ENCODE measurements at regions not wholly inside any gene's neighbourhood (a gene's known extent, or its start where the extent isn't known, plus 50 kb on each side); places are given as distances from the start of the nearest gene placed in this dataset.
"Not testable (repeated sequence)": the region's sequence is repeated elsewhere in the genome, so short reads cannot be mapped to it uniquely, and the experiment has no call there.

DNA sequence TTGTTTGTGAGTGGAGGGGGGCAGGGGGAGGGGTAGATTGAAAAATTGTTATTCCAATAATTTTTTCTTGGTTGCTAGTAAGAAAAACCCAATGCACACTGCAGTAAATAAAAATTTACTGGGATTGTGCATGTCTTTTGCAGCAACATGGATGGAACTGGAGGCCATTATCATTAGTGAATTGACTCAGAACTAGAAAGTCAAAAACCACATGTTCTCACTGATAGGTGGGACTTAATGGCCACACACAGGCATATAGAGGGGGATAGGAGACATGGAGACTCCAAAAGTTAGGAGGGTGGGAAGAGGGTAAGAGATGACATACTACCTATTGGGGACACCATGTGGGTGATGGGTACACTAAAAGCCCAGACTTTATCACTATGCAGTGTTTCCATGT lies 67.2 kb downstream of the BUB3 start:
- DNase-seq: no peak

DNA sequence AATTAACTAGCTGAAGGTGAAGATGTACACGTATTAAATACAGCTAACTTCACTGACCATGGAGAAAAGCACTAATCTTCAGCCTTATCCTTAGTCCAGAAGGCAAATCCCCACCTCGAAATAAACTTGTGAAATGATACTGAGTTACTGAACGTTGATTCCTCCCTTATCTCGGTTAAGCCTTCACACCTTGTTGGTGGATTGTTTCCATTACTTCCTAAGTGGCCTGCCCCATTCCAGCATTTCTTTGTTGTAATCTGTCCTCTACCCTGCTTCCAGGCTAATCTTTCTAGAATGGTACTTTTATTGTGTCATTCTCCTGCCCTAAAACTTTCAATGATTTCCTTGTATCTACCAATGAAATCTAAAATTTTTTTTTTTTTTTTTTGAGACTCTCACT lies 68.6 kb downstream of the BUB3 start:
- no peak for DNase-seq

DNA sequence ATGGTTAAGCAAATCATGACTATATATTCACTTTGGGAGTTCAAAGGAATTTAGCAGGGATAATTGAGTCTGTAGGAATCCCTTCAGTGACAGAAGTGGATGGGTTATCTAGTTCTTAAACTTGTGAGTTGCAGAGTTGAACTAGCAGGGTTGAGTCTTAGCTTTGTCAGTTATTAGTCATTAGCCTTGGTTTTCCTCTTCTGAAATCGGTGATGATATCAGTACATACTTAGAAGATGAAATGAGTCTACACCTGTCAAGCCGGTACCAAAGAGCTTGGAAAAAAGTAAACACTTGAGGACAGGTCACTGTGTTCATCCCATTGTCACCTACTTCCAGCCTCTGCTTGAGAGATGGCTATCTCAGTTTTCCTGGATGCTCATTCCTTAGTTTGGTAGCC lies 73.5 kb downstream of the BUB3 start:
- no peak for DNase-seq

DNA sequence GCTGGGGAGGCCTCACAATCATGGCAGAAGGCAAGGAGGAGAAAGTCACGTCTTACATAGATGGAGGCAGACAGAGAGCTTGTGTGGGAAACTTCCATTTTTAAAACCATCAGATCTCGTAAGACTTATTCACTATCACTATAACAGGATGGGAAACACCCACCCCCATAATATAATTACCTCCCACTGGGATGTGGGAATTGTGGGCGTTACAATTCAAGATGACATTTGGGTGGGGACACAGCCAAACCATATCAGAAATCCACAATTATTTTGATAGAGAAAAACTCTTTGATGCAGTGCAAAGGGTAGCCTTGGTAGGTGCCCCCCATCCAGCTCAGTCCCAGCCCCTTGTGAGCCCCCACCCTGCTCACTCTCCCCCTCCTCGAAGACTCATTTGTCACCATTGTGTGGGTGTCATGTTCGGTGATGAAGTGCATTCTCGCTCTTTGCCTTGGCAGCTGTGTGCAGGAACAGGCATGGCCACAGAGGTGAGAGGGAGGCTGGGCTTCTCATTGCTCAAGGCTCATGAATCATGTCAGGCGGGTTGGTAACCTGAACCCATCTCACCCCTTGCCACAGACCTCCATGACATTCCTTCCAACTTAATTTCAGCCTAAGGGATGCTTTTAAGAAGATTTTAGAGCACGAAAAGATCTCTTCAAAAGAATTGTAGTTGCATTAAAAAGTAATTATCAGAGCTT lies 75.9 kb downstream of the BUB3 start:
- DNase-seq: no peak

DNA sequence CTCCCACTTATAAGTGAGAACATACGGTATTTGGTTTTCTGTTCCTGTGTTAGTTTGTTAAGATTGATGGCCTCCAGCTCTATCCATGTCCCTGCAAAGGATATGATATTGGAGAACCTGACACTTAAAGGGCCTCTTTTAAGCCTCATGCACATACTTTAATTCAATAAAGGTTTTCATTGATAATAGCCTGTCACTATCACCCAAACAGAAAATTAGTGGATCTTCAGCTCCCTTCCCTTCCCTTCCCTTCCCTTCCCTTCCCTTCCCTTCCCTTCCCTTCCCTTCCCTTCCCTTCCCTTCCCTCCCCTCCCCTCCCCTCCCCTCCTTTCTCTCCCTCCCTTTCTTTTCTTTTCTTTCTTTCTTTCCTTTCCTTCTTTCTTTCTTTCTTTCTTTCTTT lies 78.7 kb downstream of the BUB3 start:
- not testable (repeated sequence) for DNase-seq

DNA sequence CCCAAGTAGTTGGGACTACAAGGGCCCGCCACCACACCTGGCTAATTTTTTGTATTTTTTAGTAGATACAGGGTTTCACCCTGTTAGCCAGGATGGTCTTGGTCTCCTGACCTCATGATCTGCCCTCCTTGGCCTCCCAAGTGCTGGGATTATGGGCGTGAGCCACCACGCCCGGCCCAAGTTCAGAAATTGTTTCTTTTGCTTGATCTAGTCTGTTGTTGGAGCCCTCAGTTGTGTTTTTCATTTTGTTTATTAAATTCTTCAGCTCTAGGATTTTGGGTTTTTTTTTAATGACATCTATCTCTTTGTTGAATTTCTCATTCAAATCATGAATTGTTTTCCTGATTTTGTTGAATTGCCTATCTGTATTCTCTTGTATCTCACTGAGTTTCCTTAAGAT lies 80.8 kb downstream of the BUB3 start:
- DNase-seq: not testable (repeated sequence)

DNA sequence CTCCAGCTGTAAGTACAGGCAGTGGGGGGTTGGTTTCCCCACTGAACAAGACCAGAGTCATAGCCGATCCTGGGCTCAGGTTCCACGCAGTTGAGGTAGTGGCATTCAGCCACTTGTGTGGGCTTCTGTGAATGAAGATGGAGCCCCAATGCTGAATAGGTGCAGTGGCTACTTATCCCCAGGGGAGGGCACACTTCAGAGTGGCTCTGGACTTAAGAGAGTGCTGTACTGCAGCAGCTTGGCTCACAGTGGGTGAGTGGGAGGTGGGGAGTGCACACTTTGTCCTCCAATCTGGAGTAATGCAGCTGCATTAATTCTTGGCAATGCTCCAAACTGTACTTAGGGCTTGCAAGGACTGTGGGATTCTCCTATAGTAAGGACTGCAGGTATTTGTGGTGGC lies 81.9 kb downstream of the BUB3 start:
- no peak for DNase-seq

DNA sequence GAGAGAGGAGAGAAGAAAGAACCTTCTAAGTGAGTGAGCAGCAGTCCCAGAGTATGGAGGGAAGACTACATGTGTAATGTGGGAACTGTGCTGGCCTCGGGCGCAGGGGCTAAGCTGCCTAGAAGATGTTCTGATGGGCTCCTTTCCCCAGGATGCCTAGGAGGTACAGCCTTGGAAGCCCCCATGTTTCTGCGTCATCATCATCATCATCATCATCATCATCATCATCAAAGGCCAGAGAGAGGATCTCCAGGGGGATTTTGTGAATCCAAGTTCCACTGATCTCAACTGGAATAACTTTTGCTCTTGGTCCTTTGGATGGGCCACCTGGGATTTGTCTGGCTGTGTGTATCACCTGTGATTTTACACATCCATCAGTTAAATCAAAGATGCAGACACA lies 86.0 kb downstream of the BUB3 start:
- DNase-seq: no peak

DNA sequence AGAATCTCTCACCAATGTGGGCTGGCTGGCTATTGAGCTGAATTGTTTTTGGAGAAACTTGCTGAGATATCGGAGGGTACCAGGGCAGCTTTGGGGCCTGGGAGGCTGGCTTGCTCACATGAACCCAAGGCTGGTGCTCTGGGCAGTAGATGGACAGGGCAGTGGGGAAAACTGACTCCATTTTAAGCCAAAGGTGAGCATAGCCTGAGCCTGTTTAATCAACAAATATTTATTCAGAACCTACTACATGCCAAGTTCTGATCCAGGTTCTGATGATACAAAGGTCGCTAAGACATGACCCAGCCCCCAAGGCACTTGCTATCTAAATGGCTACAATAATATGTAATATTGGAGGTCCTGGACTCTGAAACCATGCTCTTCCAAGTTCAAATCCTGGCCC lies 86.6 kb downstream of the BUB3 start:
- no peak for DNase-seq

DNA sequence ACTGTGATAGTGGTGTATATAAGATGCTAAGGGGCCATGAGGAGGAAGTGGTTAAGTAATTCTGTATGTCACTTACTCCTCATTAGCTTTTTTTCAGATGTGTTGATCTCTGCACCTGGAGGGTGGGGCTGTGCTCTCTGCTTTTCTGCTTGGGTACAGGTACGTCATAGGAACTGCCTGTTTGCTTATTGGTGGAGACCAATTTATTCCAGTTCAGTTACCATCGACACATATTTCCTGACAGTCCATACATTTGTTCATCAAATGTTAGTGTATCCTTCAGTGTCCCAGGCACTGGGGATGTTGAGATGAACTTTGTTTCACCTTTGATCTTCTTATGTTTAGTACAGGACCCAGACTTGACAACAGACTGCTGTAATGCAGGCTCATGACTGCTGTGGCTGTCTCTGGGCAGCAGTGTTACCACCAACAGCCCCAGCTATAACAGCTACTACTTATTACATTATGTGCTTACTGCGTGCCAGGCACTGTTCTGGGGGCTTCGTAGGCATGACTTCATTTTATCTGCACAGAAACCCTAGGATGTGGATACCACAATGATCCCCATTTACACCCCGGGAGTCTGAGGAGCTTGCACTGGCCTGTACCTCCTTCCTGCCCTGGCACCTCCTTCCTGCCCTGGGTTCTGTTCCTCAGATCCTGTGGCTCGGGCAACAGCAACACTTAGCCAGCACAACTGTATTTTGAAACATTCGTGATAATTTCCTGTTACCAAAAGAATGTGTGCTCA lies 87.4 kb downstream of the BUB3 start:
- DNase-seq: peak; percentile 34

DNA sequence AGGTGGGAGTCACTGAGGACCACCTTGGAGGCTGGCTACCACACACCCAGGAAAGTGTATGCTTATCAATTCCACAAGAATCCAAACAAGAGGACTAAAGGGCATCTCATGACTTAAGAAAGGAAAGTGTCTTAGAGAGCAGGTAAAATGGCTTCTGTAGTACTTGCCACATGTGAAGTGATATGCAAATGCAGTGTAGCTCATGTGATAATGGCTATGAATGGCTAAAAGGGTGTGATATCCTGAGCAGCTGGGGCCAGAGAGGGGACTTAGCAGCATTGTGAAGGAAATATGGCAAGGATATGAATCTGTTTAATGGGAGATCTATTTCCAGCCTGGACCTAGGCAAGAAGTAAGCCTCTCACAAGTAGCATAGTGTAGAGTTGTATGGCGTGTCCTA lies 90.5 kb downstream of the BUB3 start:
- DNase-seq: no peak

DNA sequence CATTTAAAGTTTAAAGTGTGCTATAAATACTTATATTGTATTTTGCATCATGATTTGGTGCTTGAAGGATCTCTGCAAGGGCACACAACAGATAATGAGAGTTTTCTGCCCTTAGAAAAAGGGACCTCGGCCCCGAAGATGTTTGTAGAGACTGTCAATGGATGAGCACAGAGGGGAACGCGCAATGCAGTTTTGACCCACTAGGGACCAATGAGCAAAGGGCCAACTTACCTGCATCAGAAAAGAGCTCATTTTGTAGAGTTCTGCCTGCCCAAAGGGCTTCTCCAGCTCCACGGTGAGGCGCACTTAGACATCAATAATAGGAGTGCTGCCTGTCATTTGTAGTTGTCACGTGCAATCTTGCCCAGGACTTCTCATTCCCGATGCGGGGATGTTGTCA lies 91.1 kb downstream of the BUB3 start:
- DNase-seq: no peak

DNA sequence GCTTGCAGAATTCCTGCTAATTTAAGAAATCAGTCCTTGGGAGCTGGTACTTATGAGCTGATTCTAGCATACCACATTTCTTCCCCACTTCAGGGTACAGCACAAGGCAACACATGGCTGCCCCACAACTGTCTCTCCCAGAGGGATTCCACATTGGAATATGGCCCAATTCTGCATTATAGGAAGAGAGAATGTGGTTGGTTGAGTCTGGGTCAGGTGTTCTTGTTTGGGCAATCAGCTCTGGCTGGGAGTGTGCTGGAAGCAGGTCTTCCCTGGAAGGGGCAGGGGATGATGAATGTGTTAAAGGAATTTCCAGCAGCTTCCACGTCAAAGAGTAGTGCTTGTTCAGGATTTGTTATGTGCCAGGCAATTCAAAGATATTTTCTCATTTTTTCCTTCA lies 95.7 kb downstream of the BUB3 start:
- DNase-seq: no peak

DNA sequence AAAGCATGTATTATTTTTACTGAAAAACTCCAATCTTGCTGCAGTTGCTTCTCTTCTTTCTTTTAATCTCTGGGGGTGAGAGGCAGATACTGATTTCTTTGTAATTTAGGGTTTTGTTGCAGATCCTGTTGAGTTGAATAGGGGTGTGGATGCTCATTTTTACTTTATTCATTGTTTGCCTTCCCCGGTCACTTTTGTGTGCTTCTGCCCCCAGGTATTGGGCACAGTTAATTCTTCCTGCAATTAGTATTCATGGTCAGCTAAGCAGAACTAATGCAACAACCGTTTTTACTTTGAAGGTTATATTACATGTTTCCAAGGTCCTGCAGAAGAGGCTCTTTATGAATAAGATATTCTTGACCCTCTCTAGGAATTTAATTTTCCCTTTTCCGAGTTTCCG lies 96.4 kb downstream of the BUB3 start:
- DNase-seq: no peak

DNA sequence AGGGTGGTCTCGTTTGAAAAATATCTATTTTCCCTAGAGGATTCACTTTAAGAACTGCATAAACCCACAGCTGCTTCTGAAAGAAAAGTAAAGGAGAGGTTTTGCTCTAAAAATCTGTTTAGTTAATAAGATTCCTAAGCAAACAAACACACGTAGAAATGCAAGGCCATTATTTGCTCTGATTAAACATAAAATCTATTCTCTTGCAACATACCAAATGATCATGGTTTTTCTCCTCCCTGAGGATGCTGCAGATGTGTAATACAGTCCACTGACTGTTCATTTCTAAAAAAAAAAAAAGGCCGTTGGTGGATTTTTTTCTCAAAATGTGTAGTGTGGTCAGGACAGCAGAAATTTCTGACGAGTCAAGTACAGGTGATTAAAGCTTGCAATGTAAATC lies 98.6 kb downstream of the BUB3 start:
- DNase-seq: no peak

DNA sequence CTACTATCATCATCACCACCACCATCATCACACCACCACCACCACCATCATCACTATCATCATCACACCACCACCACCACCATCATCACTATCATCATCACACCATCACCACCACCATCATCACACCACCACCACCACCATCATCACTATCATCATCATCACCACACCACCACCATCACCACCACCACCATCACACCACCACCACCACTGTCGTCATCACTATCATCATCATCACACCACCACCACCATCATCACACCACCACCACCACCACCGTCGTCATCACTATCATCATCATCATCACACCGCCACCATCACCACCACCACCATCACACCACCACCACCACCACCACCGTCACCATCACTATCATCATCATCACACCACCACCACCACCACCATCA lies 100.1 kb downstream of the BUB3 start:
- DNase-seq: not testable (repeated sequence)

DNA sequence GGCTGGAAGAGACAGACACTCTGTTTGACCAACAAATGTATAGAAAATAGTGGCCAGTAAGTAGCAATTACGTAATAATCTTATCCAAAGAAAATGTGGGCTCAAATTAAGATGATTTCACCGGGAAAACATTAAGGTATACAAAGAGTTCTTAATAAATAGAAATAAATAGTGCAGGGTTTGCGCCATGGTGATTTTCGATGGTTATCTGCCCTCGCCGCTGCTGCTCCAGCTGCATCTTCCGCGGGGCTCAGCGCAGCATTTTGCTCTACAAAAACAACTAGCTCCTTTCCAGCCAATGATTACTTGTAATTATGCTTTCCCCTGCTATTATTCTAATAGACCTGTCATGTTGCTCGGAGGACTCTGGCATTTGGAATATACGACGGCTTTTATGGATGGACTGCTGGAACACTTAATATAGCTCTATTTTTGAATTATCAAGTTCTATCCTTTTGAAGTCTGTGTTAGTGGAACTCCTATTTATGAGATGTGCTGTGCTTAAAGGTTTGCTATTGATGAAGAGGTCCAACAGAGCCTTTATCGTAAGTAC lies 103.8 kb downstream of the BUB3 start:
- DNase-seq: no peak

DNA sequence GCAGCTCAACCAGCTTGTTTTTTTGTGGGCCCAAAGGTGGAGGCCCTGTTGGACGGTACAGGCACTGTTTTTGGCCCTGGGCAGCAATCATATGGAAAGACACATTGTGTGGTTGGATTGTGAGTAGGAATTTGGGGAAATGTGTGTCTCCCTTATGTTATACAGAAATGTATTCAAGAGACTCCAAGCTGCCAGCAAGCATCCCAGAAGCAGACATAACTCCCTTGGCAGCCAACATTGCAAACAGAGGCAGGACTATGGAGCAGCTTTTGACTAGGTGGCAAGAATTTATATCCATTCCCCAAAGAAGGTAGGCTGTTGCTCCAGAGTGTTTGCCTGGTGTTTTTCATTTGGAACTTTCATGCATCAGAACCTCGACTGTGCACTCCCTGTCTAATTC lies 104.9 kb downstream of the BUB3 start:
- no peak for DNase-seq

DNA sequence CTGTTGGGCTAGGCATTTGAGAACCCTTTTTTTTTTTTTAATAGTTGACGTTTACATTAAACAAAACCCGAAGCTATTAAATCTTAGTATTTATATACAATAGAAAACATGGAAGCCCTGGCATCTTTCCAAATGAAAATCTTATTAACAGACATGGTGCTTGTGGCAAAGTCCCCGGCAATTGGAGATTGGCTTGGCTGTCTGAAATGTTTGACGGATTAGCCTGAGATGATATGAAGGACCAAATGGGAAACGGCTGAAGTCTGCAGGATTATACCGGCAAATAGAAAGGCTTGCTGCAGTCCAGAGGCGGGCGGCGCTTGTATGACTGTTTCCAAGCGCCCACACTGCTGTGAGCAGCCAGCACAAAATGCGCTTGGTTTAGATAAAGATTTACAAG lies 105.6 kb downstream of the BUB3 start:
- DNase-seq: no peak

DNA sequence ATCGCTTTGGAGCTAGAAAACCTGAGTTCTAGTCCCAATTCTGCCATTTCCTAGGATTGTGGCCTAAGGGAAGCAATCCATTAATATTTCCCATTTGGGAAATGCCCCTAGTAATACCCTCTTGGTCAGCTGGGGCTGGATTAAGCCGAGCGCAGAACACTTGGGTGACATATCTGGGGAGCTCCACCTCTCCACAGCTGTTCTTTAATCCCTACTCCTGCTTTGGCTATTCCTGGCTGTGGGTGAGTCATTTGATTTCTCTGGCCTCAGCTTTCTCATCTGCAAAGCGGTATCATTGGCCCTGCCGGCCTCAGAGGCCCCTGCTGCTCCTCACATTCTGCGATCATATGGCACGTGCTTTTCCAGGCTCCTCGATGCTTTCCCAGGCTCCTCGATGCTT lies 108.3 kb downstream of the BUB3 start:
- no peak for DNase-seq

DNA sequence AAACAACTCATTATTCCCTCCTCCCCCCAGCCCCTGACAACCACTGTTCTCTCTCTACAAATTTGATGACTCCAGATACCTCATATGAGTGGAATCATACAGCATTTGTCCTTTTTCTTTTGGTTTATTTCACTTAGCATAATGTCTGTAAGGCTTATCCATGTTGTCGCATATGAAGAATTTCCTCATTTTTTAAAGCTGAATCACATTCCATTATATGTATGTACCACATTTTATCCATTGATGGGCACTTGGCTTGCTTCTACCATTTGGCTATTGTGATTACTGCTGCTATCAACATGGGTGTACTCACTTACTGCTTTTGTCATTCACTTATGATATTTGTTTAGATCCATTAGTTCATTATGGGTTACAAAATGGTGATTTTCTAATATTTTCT lies 112.8 kb downstream of the BUB3 start:
- DNase-seq: no peak

DNA sequence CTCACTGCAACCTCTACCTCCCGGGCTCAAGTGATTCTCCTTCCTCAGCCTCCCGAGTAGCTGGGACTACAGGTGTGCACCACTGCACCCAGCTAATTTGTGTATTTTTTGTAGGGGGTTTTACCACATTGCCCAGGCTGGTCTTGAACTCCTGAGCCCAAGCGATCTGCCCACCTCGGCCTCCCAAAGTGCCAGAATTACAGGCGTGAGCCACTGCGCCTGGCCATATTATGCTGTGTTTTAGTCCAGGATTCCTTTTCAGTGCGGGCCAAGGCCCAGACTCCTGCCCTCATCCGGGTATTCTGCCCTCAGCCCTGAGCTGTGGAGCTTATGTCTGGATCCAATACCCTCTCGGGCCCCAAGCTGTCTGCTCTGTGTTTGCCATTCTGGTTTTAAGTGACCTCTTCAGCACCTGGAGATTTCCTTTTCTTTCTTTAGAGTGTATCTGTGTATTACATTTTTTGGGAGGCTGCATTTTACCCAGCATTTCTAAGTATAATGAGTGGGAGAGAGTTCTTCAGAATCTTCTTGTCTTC lies 114.9 kb downstream of the BUB3 start:
- no peak for DNase-seq

DNA sequence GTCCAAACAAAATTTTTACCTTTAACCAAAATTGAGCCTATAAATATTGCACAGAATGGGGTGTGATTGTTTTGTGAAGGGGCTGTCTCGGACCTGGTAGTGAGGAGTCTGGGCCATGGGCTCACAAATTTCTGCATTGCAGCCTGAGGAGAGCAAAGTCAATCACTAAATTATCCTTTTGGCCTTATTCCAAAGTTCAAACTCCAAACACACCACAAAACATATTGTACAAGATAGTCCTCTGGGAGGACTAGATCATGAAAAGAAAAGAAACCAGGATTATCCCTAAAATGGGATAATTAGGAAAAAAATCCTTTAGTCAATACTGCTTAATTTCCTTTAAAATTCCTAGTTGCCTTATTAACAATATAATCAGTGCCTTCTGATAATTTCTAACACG lies 115.5 kb downstream of the BUB3 start:
- no peak for DNase-seq

DNA sequence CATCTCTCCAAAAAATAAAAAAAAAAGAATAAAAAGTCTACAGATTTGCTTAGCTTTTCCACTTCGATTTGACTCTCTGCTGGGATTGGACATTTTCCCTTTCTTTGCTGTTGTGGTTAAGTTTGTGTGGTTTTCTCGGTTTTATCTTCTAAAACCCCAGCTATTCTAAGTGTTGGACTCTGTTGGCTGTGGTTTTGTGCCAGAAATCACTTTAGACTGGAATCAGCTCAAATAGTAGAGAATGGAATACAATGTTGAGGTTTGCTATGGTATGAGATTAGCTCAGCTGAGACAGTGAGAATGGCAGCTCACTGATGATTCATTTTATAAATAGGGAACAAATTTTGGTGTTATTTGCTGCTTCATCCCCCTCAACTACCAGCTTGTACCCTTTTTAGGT lies 116.0 kb downstream of the BUB3 start:
- DNase-seq: no peak
